GM18951 (cell line): ENCODE measurements at regions not wholly inside any gene's neighbourhood (a gene's known extent, or its start where the extent isn't known, plus 50 kb on each side); places are given as distances from the start of the nearest gene placed in this dataset.

Experiments
- POLR2A ChIP-seq: IDR thresholded peaks from 4 replicates; pipeline ENCODE4 v1.6.1; 2011; ENCODE audit warnings: mild to moderate bottlenecking; ENCODE audit not compliant: insufficient read length, insufficient read depth; ENCODE audit errors: extremely low read depth
- in situ Hi-C: fragments of 300-500 bp; cut with MboI; formaldehyde crosslinking; loops from one replicate; pipeline ENCODE4 v1.12.0; 2022; ENCODE audit warnings: low sequenced_read_pairs, mixed read lengths, inconsistent platforms; ENCODE audit not compliant: unreplicated experiment

DNA sequence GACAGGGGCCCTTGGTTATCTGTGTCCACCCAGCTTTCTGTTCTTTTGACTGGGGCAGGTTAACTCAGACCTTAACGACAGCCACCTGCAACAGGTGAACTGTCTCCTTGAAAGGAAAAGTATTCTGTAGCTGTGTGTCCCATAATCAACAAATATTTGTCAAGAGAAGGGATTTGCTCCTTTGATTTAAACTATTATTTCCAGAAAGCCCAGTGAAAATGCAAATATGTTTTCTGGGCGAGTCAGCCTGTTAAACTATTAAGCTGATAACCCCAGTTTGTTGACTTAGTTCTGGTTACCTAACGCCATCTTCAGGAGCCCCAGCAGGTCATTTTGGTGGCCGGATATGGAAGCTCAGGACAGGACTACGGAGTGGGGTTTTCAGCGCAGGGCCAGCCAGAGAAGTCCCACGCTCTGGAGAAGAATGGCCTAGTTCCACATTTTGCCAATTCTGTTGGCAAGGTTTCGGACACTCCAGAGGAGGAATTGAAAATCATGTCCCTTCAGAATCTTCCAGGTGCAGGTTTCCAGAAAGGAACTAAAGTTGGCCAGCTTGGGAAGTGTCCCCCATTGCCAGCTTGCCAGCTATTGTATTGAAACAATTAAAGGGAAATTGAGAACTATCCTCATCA is 54.5 kb downstream of the ADRA2A start:
- TF ChIP-seq POLR2A: no peak
- in situ Hi-C loops: no loop called here

GRCh38 chr10:111137007-111137406 is 60.2 kb downstream of the ADRA2A start:
- in situ Hi-C loops: no loop called here
- no peak for TF ChIP-seq POLR2A

DNA sequence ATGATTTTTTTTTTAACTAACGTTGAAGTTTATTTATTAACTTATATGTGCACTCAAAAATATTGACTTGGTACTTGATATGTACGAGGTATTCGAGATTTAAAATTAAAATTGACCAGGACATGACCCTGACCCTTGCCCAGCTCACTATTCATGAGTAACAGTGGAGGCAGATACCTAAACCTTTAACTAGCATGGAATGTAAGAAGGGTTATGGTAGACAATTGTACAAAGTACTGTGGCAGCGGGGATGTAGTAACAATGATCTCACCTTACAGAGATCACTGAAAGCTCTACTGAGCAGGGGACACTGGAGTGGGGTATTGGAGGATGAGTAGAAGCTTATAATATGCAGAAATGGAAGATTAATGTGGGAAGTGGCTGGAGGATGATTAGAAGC is 60.8 kb downstream of the ADRA2A start:
- in situ Hi-C loops: no loop called here
- TF ChIP-seq POLR2A: no peak

- TF ChIP-seq POLR2A: no peak
- in situ Hi-C loops: no loop called here
Measured at GRCh38 chr10:111138544-111138943, 61.7 kb downstream of the ADRA2A start.

- in situ Hi-C loops: no loop called here
- no peak for TF ChIP-seq POLR2A
Measured at GRCh38 chr10:111139567-111139966, 62.7 kb downstream of the ADRA2A start.

- in situ Hi-C loops: no loop called here
- no peak for TF ChIP-seq POLR2A
Measured at GRCh38 chr10:111142092-111142768, 65.4 kb downstream of the ADRA2A start.

- TF ChIP-seq POLR2A: no peak
- in situ Hi-C loops: no loop called here
Measured at GRCh38 chr10:111146025-111146640, 69.3 kb downstream of the ADRA2A start.

DNA sequence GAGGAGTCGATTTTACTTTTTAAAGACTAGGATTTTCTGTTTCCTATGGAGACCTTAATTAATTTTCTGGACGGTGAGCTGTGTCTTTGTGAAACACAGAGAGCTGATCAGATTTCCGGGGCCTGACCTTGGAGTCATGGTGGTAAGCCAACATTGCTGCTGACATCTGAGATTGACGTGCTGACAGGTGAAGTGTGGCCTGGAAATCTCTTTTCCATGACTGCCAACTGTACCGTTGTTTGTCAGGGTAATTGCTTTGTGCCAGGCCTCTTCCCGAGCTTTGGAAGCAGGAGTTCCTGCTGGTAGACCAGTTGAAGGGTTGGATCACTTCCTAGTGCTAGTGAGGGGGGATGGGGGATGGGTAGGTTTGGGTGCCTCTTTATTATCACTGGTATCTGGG is 71.2 kb downstream of the ADRA2A start:
- in situ Hi-C loops: no loop called here

GRCh38 chr10:111148440-111148839 is 71.6 kb downstream of the ADRA2A start:
- in situ Hi-C loops: no loop called here
- no peak for TF ChIP-seq POLR2A

More for the DNA sequence above, 71.2 kb downstream of the ADRA2A start:
- TF ChIP-seq POLR2A: no peak

GRCh38 chr10:111150691-111151090 is 73.9 kb downstream of the ADRA2A start:
- in situ Hi-C loops: no loop called here
- TF ChIP-seq POLR2A: no peak

DNA sequence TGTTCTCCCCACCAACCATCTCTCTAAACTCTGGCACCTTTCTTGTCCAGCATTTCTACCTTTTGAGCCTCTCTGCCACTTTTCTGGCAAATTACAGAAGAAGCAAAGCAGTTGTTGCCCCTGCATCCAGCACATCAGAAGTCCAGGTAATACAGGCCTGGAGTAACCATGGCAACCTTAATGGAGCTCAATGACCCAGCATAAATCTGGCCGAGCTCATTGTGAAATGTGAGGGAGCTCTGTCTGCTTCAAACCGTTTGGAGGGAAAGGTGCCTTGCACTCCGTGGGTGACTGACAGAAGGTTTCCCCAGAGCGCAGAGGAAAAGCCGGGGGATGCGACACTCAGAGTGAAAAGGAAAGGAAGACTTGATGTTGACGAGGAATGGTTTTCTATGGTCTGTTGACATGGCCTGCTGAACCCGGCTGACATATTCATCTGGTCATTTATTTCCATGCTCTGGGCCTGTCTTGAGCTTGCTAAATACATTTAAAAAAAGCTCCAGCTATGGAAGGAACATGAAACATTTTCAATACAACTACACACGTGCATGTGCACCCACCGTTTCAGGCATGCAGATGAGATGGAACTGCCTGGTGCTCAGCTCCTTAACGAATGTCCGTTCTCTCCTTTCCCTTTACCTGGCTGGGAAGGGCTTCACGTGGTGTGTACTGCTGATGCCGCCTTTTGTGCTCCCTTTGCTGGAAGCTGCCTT is 74.9 kb downstream of the ADRA2A start:
- in situ Hi-C loops: no loop called here
- TF ChIP-seq POLR2A: no peak

- TF ChIP-seq POLR2A: no peak
- in situ Hi-C loops: no loop called here
Measured at GRCh38 chr10:111156754-111157153, 79.9 kb downstream of the ADRA2A start.

DNA sequence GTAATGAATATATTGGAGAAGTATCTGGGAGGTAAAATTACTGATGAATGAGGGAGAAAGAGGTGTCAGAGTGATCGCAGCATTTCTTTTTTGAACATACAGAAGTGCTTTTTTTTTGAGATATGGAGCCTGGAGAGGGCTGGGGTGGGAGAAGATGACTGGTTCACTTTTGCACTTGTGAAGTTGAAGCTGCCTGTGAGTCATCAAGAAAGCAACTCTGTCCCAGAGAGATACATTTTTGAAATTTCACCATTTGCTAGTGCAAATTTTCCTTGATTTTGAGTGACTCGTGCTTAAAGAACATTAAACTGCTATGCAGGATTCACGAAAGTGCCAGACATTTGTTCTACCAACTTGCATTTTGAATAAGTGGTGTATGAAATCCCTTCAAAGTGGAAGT is 81.8 kb downstream of the ADRA2A start:
- in situ Hi-C loops: no loop called here

More for the DNA sequence above, 81.8 kb downstream of the ADRA2A start:
- TF ChIP-seq POLR2A: no peak
